Stimulated activated CD8-positive, alpha-beta memory T cell treated with anti-CD3 and anti-CD28 coated beads, Interleukin-15, amount 100 ng/mL, for 4 hours (primary cell): ENCODE measurements at regions not wholly inside any gene's neighbourhood (a gene's known extent, or its start where the extent isn't known, plus 50 kb on each side); places are given as distances from the start of the nearest gene placed in this dataset.

Experiments used
- DNase-seq, 2 donors: peaks; one replicate each; pipeline ENCODE4 v3.0.0-alpha.2; 2020; ENCODE audit warnings: low read depth in 2 of 2

GRCh38 chr22:48249713-48250268 is 1487.3 kb downstream of the TBC1D22A start:
- no peak for DNase-seq

- DNase-seq = no peak
Observed at GRCh38 chr22:48248901-48249455, 1486.5 kb downstream of the TBC1D22A start.

- no peak for DNase-seq
Observed at GRCh38 chr22:48247829-48248228, 1485.4 kb downstream of the TBC1D22A start.

GRCh38 chr22:48245196-48245485 is 1482.7 kb downstream of the TBC1D22A start:
- DNase-seq = no peak

GRCh38 chr22:48244388-48245195 is 1482.1 kb downstream of the TBC1D22A start:
- no peak for DNase-seq

- no peak for DNase-seq
Observed at GRCh38 chr22:48242461-48242864, 1480.0 kb downstream of the TBC1D22A start.

- DNase-seq = no peak
Observed at GRCh38 chr22:48241658-48242057, 1479.2 kb downstream of the TBC1D22A start.

GRCh38 chr22:48240935-48241230 is 1478.4 kb downstream of the TBC1D22A start:
- DNase-seq = no peak

- DNase-seq = no peak
Observed at GRCh38 chr22:48240148-48240934, 1477.9 kb downstream of the TBC1D22A start.

GRCh38 chr22:48239461-48240147 is 1477.2 kb downstream of the TBC1D22A start:
- DNase-seq = no peak

GRCh38 chr22:48238966-48239365 is 1476.5 kb downstream of the TBC1D22A start:
- no peak for DNase-seq

- no peak for DNase-seq
Observed at GRCh38 chr22:48238284-48238915, 1476.0 kb downstream of the TBC1D22A start.

GRCh38 chr22:48237466-48238283 is 1475.2 kb downstream of the TBC1D22A start:
- no peak for DNase-seq

- no peak for DNase-seq
Observed at GRCh38 chr22:48236261-48236660, 1473.8 kb downstream of the TBC1D22A start.

- no peak for DNase-seq
Observed at GRCh38 chr22:48235744-48236143, 1473.3 kb downstream of the TBC1D22A start.

GRCh38 chr22:48234011-48234410 is 1471.6 kb downstream of the TBC1D22A start:
- DNase-seq = no peak

GRCh38 chr22:48233586-48233985 is 1471.1 kb downstream of the TBC1D22A start:
- DNase-seq = no peak

- no peak for DNase-seq
Observed at GRCh38 chr22:48228468-48228867, 1466.0 kb downstream of the TBC1D22A start.

GRCh38 chr22:48227341-48228018 is 1465.0 kb downstream of the TBC1D22A start:
- no peak for DNase-seq
